BE2C (cell line): ENCODE measurements at regions not wholly inside any gene's neighbourhood (a gene's known extent, or its start where the extent isn't known, plus 50 kb on each side); places are given as distances from the start of the nearest gene placed in this dataset.

ENCODE experiments used
- DNase-seq: peaks from one replicate; pipeline ENCODE4 v3.0.0-alpha.2; 2020
- H3K27me3 ChIP-seq: fragments of 250-450 bp; sonication (Bioruptor Pico); 2 replicates; pipeline ENCODE4 v1.5.1; 2020; ENCODE audit warnings: mild to moderate bottlenecking
- H3K36me3 ChIP-seq: fragments of 250-450 bp; sonication (Bioruptor Pico); 2 replicates; pipeline ENCODE4 v1.5.1; 2020; ENCODE audit warnings: mild to moderate bottlenecking
- H3K4me1 ChIP-seq: fragments of 250-450 bp; sonication (Bioruptor Pico); 2 replicates; pipeline ENCODE4 v1.5.1; 2020
- H3K4me3 ChIP-seq: 2 replicates; pipeline ENCODE4 v1.5.1; 2011; ENCODE audit warnings: low read depth, low read length
- H3K9me3 ChIP-seq: fragments of 250-450 bp; sonication (Bioruptor Pico); 2 replicates; pipeline ENCODE4 v1.5.1; 2020
- CTCF ChIP-seq: IDR thresholded peaks from 2 replicates; pipeline ENCODE4 v1.5.1; 2012; ENCODE audit warnings: mild to moderate bottlenecking, low read depth, low read length

DNA sequence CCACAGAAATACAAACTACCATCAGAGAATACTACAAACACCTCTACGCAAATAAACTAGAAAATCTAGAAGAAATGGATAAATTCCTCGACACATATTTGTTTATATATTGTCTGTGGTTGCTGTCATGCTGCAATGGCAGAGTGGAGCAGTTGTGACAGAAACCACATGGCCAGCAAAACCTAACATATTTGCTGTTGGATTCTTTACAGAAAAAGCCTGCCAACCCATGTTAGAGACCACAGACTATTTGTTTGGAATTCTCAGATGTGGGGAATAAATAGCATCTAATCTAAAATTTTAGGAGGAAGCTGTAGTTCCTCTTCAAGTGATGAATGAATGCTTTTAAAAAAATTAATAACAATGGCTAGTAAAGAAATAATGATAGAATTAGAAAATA lies 341.6 kb upstream of the AZI2 start:
- no peak overlapping the region for H3K4me3 ChIP-seq
- H3K27me3 ChIP-seq, result no peaks in the 10 kb centered on the region
- H3K4me1 ChIP-seq, result no peaks in the 10 kb centered on the region
- no peak for TF ChIP-seq CTCF
- no peak for DNase-seq
- H3K9me3 ChIP-seq, result no peaks in the 10 kb centered on the region
- H3K36me3 ChIP-seq, result no peaks in the 10 kb centered on the region

DNA sequence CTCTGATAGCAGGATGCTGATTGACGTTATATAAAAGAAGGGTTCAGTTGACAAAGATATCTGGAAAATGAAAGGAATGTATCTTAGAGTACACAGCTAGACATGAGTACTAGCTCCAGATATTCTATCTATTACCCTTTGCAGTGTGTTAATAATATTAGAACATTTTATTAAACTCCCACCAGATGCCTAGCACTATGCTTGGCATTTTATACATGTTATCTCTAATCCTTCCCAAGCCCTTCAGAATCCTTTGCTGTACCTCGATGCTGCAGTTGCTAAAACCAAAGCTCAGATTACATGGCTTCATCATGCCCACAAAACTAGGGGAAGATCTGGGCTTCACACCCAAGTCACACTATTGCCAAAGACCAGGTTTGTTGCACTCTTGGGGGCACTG lies 350.1 kb upstream of the AZI2 start:
- H3K4me1 ChIP-seq, result no peaks in the 10 kb centered on the region
- no peak for TF ChIP-seq CTCF
- no peak overlapping the region for H3K4me3 ChIP-seq
- no peaks in the 10 kb centered on the region for H3K9me3 ChIP-seq
- DNase-seq, result no peak
- H3K27me3 ChIP-seq, result no peaks in the 10 kb centered on the region
- no peaks in the 10 kb centered on the region for H3K36me3 ChIP-seq

- Histone ChIP-seq H3K27me3 (no peaks in the 10 kb centered on the region), H3K4me3 (no peak overlapping the region), H3K9me3 (no peaks in the 10 kb centered on the region), H3K4me1 (no peaks in the 10 kb centered on the region), H3K36me3 (no peaks in the 10 kb centered on the region)
- no peak for TF ChIP-seq CTCF
- no peak for DNase-seq
Measured at GRCh38 chr3:28699283-28699682, 350.7 kb upstream of the AZI2 start.

DNA sequence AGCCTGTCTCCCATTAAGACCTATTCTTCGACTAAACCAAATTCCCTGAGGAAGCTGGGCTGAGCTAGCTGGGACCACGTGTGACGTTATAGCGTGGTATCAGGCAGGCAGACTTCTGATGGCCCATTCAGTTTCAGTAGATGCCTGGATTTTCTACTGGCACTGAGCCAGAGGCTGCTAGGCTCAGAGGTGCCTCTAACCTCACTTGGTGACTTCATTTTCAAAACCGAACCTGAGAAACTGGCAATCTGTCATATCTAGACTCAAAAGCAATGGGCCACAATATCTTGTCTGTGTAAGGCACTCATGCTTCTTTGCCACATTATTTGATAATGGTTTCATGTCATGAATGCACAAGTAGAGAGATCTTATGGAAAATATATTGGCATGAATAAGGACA lies 352.1 kb upstream of the AZI2 start:
- H3K4me3 ChIP-seq, result no peak overlapping the region
- no peak for TF ChIP-seq CTCF
- DNase-seq, result peak; percentile 29
- no peaks in the 10 kb centered on the region for H3K36me3 ChIP-seq
- no peaks in the 10 kb centered on the region for H3K9me3 ChIP-seq
- H3K4me1 ChIP-seq, result no peaks in the 10 kb centered on the region
- H3K27me3 ChIP-seq, result no peaks in the 10 kb centered on the region

DNA sequence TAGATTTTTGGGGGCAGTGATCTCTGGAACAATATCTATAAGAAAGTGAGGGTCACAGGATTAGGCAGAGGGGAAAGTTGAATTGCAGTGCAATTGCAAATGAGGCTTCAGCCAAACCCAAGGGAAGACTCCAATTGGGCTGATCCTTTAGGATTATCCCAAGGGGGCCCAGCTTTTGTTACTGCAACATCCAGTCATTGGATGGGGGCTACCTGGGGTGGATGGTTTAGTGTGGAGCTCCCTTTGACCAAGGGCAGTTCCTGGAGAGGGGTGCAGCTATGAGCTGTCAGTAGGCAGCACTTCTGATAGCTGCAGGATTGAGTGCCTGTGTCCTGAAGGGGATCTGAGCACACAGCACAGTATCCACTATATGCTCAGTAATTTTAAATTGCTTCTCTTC lies 355.2 kb upstream of the AZI2 start:
- Histone ChIP-seq H3K9me3 (no peaks in the 10 kb centered on the region), H3K4me1 (no peaks in the 10 kb centered on the region), H3K36me3 (no peaks in the 10 kb centered on the region), H3K27me3 (no peaks in the 10 kb centered on the region), H3K4me3 (no peak overlapping the region)
- TF ChIP-seq CTCF, result no peak
- no peak for DNase-seq

GRCh38 chr3:28711293-28711692 lies 362.7 kb upstream of the AZI2 start:
- no peak for TF ChIP-seq CTCF
- H3K27me3 ChIP-seq, result no peaks in the 10 kb centered on the region
- no peaks in the 10 kb centered on the region for H3K9me3 ChIP-seq
- no peak for DNase-seq
- no peak overlapping the region for H3K4me3 ChIP-seq
- no peaks in the 10 kb centered on the region for H3K4me1 ChIP-seq
- H3K36me3 ChIP-seq, result no peaks in the 10 kb centered on the region
